ENCODE measurements at regions not wholly inside any gene's neighbourhood (a gene's known extent, or its start where the extent isn't known, plus 50 kb on each side); places are given as distances from the start of the nearest gene placed in this dataset.

DNA sequence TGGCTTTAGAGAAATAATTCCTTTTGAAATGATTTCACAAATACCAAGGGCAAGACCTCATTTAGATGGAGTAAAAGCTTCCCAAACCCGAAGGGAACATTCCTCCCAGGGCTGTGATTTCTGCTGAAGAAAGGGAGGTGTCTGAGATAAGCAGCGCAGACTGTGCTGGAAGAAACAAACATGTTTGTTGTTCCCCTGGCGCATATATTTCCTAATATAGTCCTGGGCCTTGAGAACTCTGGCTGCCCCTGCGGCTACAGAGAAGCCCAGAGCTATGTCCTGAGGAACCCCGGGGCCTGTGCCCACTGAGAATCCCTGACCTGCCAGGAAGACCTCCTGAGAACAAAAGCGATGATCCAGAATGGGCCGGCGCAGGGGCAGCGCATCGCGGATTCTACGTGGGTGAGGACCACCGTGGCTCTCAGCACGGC, 372.6 kb upstream of the NT5C1B start:
- TF ChIP-seq TEAD4 (IDR thresholded peaks at IDR 0.05) (no peak), ZBTB7A (IDR thresholded peaks at IDR 0.05; ENCODE audit: low read depth) (no peak), CREB1 (IDR thresholded peaks at IDR 0.05; ENCODE audit: low read depth) (no peak), TAF1 (IDR thresholded peaks at IDR 0.05; ENCODE audit: low read depth) (no peak), CEBPB (IDR thresholded peaks at IDR 0.05) (no peak), RAD21 (IDR thresholded peaks at IDR 0.05; ENCODE audit: low read depth) (no peak), EP300 (IDR thresholded peaks at IDR 0.05; ENCODE audit: borderline replicate concordance) (no peak), YY1 (IDR thresholded peaks at IDR 0.05; ENCODE audit: low read depth) (no peak), EGR1 (IDR thresholded peaks at IDR 0.05) (no peak)
- TF ChIP-seq, protein P1, sequence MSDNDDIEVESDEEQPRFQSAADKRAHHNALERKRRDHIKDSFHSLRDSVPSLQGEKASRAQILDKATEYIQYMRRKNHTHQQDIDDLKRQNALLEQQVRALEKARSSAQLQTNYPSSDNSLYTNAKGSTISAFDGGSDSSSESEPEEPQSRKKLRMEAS (IDR thresholded peaks at IDR 0.05), result no peak
